H4 (cell line): ENCODE measurements at regions not wholly inside any gene's neighbourhood (a gene's known extent, or its start where the extent isn't known, plus 50 kb on each side); places are given as distances from the start of the nearest gene placed in this dataset.
A peak's percentile ranks its signal among the peaks of the same experiment; 100 is the strongest.
"Not testable (repeated sequence)": the region's sequence is repeated elsewhere in the genome, so short reads cannot be mapped to it uniquely, and the experiment has no call there.

ENCODE experiments used
- DNase-seq: peaks from one replicate; pipeline ENCODE4 v3.0.0-alpha.2; 2015; ENCODE audit warnings: low spot score

GRCh38 chr2:101645886-101646285 is 51.6 kb upstream of the MAP4K4 start:
- DNase-seq: not testable (repeated sequence)

- no peak for DNase-seq
These were observed 52.6 kb upstream of the MAP4K4 start for GRCh38 chr2:101644842-101645383.

- DNase-seq: no peak
These were observed 54.4 kb upstream of the MAP4K4 start for GRCh38 chr2:101643004-101643524.

- DNase-seq: no peak
These were observed 58.5 kb upstream of the MAP4K4 start for GRCh38 chr2:101638817-101639605.

- DNase-seq: no peak
These were observed 59.3 kb upstream of the MAP4K4 start for GRCh38 chr2:101638181-101638711.

- DNase-seq: peak; percentile 90
These were observed 67.1 kb upstream of the MAP4K4 start for GRCh38 chr2:101630224-101630949.

GRCh38 chr2:101628030-101628392 is 69.5 kb upstream of the MAP4K4 start:
- no peak for DNase-seq

- DNase-seq: no peak
These were observed 70.0 kb upstream of the MAP4K4 start for GRCh38 chr2:101627285-101628029.

- DNase-seq: not testable (repeated sequence)
These were observed 71.7 kb upstream of the MAP4K4 start for GRCh38 chr2:101625814-101626213.

GRCh38 chr2:101625387-101625786 is 72.1 kb upstream of the MAP4K4 start:
- no peak for DNase-seq

- DNase-seq: no peak
These were observed 72.7 kb upstream of the MAP4K4 start for GRCh38 chr2:101624706-101625332.

- no peak for DNase-seq
These were observed 74.4 kb upstream of the MAP4K4 start for GRCh38 chr2:101623031-101623521.

- no peak for DNase-seq
These were observed 75.1 kb upstream of the MAP4K4 start for GRCh38 chr2:101622210-101623030.

GRCh38 chr2:101619191-101619591 is 78.3 kb upstream of the MAP4K4 start:
- DNase-seq: no peak

GRCh38 chr2:101617796-101618195 is 79.7 kb upstream of the MAP4K4 start:
- no peak for DNase-seq

- no peak for DNase-seq
These were observed 80.3 kb upstream of the MAP4K4 start for GRCh38 chr2:101617188-101617587.

- no peak for DNase-seq
These were observed 83.3 kb upstream of the MAP4K4 start for GRCh38 chr2:101614127-101614759.

GRCh38 chr2:101613056-101613704 is 84.3 kb upstream of the MAP4K4 start:
- no peak for DNase-seq

- no peak for DNase-seq
These were observed 85.5 kb upstream of the MAP4K4 start for GRCh38 chr2:101612019-101612418.
